Mucosa of stomach (tissue), 1 donor: ENCODE measurements at regions not wholly inside any gene's neighbourhood (a gene's known extent, or its start where the extent isn't known, plus 50 kb on each side); places are given as distances from the start of the nearest gene placed in this dataset.

Experiments
- H3K27me3 ChIP-seq: one replicate; pipeline ENCODE4 v1.7.0; 2013; ENCODE audit warnings: mild to moderate bottlenecking, low read length; ENCODE audit not compliant: control insufficient read depth, insufficient read depth
- H3K36me3 ChIP-seq: one replicate; pipeline ENCODE4 v1.7.0; 2013; ENCODE audit warnings: low read length; ENCODE audit not compliant: control insufficient read depth, insufficient read depth
- H3K4me1 ChIP-seq: one replicate; pipeline ENCODE4 v1.7.0; 2013; ENCODE audit warnings: mild to moderate bottlenecking, low read length; ENCODE audit not compliant: control insufficient read depth, insufficient read depth
- H3K4me3 ChIP-seq: one replicate; pipeline ENCODE4 v1.7.0; 2013; ENCODE audit warnings: low read length
- H3K9ac ChIP-seq: one replicate; pipeline ENCODE4 v1.7.0; 2013; ENCODE audit warnings: mild to moderate bottlenecking, low read length, moderate library complexity
- H3K9me3 ChIP-seq: one replicate; pipeline ENCODE4 v1.7.0; 2013; ENCODE audit warnings: mild to moderate bottlenecking, low read length, moderate library complexity; ENCODE audit not compliant: control insufficient read depth
- donor health status: Pancreatic carcinoma.

DNA sequence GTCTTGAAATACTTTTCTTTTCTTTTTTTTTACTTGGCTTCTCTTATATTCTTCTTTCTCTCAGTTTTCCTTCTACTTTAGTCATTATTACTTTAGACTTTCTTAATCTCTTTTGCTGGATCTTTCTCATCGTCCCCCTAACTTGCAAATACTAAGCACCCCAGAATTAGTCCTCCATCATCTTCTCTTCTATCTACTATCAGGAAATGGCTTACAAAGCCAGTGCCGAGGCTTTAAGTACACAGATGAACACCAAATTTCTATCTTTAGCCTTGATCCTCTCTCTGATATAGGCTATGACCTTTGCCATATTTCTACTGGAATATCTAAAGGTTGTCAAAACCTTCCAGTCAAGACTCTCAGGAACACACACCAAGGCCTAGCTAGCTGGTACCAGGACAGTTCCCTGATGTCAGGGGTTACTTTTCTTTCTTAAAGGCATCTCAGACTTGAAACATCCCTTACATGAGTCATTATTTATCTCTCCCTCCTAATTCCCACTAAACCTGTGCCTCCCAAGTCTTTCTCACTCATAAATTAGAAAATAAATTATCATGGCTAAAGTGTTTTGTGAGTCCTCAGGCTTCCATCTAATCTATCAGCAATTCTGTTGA, 278.6 kb upstream of the TCF21 start:
- Histone ChIP-seq H3K27me3 (no peaks in the 10 kb centered on the region), H3K9me3 (no peaks in the 10 kb centered on the region), H3K36me3 (no peaks in the 10 kb centered on the region), H3K4me1 (no peaks in the 10 kb centered on the region), H3K4me3 (no peak overlapping the region), H3K9ac (no peak overlapping the region)

DNA sequence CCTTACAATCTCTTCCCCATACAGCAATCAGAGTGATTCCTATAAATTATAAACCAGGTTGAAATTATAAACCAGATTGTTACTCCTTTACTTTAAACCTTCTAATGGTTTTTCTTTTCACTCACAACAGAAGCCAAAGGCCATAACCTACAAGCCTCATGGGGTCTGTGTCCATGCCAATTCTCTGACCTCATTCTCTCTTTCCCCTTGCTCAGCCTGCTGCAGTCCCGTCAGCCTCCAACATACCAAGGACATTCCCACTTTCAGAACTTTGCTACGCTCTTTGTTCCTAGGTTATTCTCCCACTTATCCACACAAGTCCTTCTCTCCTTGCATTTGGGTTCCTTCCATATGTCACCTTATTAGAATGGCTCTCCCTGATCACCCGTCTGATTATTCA, 277.9 kb upstream of the TCF21 start:
- no peak overlapping the region for H3K9ac ChIP-seq
- H3K27me3 ChIP-seq: no peaks in the 10 kb centered on the region
- H3K4me3 ChIP-seq: no peak overlapping the region
- H3K36me3 ChIP-seq: no peaks in the 10 kb centered on the region
- no peaks in the 10 kb centered on the region for H3K4me1 ChIP-seq
- H3K9me3 ChIP-seq: no peaks in the 10 kb centered on the region

DNA sequence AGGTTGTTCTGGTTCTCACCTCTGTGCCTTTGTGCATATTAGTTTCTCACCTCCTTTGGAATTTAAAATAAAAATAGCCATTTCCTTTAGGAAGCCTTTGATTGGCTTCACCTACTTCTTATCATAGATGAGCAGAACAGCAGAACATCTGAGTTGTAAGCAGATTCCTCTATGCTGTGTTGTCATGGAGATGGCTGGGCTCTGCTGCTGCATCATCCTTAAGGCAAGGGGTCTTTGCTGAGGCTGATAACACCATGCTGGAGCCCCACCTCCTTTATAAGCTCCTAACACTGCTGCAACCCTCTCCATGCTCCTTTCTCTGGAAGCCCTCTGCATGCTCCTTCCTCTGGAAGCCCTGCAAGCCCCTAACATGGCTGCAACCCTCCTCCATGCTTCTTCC, 276.5 kb upstream of the TCF21 start:
- H3K27me3 ChIP-seq: no peaks in the 10 kb centered on the region
- H3K4me3 ChIP-seq: no peak overlapping the region
- H3K4me1 ChIP-seq: no peaks in the 10 kb centered on the region
- no peaks in the 10 kb centered on the region for H3K9me3 ChIP-seq
- no peaks in the 10 kb centered on the region for H3K36me3 ChIP-seq
- H3K9ac ChIP-seq: no peak overlapping the region

DNA sequence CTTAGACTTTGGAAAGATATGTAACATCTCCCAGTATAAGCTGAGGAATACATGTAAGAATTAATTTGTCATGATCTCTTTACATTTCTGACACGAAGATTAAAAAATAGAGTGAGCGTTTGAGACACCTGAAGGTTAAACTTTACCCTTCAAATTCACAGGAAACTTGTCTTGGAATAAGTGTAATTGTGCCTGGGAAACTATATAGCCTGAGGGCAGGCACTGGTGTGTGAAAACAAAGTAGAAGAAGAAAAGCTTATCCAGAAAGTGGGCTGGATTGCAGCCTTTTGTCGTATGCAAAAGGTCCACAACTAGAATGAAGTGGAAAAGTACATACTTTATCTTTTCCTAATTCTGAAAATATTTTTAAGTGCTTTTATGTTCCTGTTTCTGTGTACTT, 275.7 kb upstream of the TCF21 start:
- H3K36me3 ChIP-seq: no peaks in the 10 kb centered on the region
- no peaks in the 10 kb centered on the region for H3K4me1 ChIP-seq
- H3K27me3 ChIP-seq: no peaks in the 10 kb centered on the region
- H3K4me3 ChIP-seq: no peak overlapping the region
- H3K9me3 ChIP-seq: no peaks in the 10 kb centered on the region
- H3K9ac ChIP-seq: no peak overlapping the region

- Histone ChIP-seq H3K36me3 (no peaks in the 10 kb centered on the region), H3K4me1 (no peaks in the 10 kb centered on the region), H3K9ac (no peak overlapping the region), H3K4me3 (no peak overlapping the region), H3K27me3 (no peaks in the 10 kb centered on the region), H3K9me3 (no peaks in the 10 kb centered on the region)
These were observed 267.2 kb upstream of the TCF21 start for GRCh38 chr6:133621751-133622150.

- Histone ChIP-seq H3K36me3 (no peaks in the 10 kb centered on the region), H3K9me3 (no peaks in the 10 kb centered on the region), H3K4me3 (no peak overlapping the region), H3K9ac (no peak overlapping the region), H3K27me3 (no peaks in the 10 kb centered on the region), H3K4me1 (no peaks in the 10 kb centered on the region)
These were observed 265.8 kb upstream of the TCF21 start for GRCh38 chr6:133623065-133623464.

- H3K4me3 ChIP-seq: no peak overlapping the region
- H3K9ac ChIP-seq: no peak overlapping the region
- no peaks in the 10 kb centered on the region for H3K36me3 ChIP-seq
These were observed 265.3 kb upstream of the TCF21 start for GRCh38 chr6:133623621-133624020.

DNA sequence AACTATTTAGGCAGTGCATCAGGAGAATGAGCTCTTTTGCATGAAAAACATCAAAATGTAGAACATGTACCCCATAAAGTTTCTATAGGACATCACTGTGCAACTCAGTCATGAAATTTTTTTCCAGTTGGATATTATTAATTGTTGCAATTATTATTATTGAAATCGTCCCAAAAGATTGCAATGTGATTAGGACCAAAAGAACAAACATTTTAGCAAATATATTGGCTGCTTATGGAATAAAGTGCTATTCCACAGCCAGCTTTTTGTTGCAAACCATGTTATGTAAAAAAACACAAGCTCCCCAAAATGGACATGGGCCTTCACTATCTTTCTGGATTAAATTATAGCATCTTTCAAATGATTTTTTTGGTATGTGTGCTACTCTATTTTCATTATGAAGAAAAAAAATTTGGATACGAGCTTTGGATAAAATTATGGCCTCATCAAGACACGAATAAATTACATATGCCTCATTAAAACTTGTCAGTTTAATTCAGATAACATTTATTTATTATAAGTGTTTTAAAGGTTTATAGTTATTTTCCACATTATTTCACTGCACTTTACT, 262.7 kb upstream of the TCF21 start:
- Histone ChIP-seq H3K36me3 (no peaks in the 10 kb centered on the region), H3K4me1 (no peaks in the 10 kb centered on the region), H3K4me3 (no peak overlapping the region), H3K9me3 (no peaks in the 10 kb centered on the region), H3K27me3 (no peaks in the 10 kb centered on the region), H3K9ac (no peak overlapping the region)

More at GRCh38 chr6:133623621-133624020, 265.3 kb upstream of the TCF21 start:
- H3K9me3 ChIP-seq: no peaks in the 10 kb centered on the region
- H3K4me1 ChIP-seq: no peaks in the 10 kb centered on the region
- H3K27me3 ChIP-seq: no peaks in the 10 kb centered on the region

DNA sequence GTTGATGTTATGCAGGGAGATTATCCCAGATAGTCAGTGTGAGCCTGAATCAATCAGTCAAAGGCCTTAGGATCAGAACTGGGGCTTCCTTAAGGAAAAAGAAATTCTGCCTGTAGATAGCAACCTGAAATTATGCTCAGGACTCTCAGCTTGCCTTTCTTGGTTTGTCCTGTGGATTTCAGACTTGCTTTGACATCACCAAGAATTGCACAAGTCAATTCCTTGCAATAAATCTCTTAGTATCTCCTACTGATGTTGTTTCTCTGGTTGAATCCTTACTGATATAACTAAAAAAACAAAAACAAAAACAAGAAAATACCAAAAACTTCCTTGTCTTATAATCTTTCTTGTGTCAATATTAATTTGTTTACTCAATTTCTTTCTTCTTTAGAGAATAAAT, 258.9 kb upstream of the TCF21 start:
- Histone ChIP-seq H3K27me3 (no peaks in the 10 kb centered on the region), H3K36me3 (no peaks in the 10 kb centered on the region), H3K4me1 (no peaks in the 10 kb centered on the region), H3K9ac (no peak overlapping the region), H3K9me3 (no peaks in the 10 kb centered on the region), H3K4me3 (no peak overlapping the region)

- H3K9ac ChIP-seq: no peak overlapping the region
- H3K9me3 ChIP-seq: no peaks in the 10 kb centered on the region
These were observed 258.3 kb upstream of the TCF21 start for GRCh38 chr6:133630651-133631050.

DNA sequence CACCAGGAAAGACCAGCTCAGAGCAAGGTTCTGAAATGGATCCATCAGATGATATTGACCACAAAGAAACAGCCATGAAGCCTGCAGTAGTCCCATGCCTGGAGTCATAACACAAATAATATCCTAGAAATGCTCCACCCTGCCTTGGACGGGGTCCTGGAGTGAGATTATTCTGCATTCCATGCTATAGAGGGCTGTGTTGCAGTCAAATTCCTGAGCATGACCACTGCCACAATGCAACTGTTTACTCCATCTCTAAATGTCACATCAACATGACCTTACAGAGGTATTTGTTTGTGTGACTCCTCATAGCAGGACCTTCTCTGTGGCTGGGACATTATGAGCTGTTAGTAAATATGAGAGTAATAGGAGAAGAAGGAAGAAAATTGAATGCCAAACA, 257.5 kb upstream of the TCF21 start:
- H3K36me3 ChIP-seq: no peaks in the 10 kb centered on the region
- H3K9me3 ChIP-seq: no peaks in the 10 kb centered on the region
- no peaks in the 10 kb centered on the region for H3K27me3 ChIP-seq
- no peak overlapping the region for H3K9ac ChIP-seq
- H3K4me1 ChIP-seq: no peaks in the 10 kb centered on the region
- no peak overlapping the region for H3K4me3 ChIP-seq

More at GRCh38 chr6:133630651-133631050, 258.3 kb upstream of the TCF21 start:
- no peak overlapping the region for H3K4me3 ChIP-seq
- no peaks in the 10 kb centered on the region for H3K36me3 ChIP-seq
- no peaks in the 10 kb centered on the region for H3K27me3 ChIP-seq
- H3K4me1 ChIP-seq: no peaks in the 10 kb centered on the region

DNA sequence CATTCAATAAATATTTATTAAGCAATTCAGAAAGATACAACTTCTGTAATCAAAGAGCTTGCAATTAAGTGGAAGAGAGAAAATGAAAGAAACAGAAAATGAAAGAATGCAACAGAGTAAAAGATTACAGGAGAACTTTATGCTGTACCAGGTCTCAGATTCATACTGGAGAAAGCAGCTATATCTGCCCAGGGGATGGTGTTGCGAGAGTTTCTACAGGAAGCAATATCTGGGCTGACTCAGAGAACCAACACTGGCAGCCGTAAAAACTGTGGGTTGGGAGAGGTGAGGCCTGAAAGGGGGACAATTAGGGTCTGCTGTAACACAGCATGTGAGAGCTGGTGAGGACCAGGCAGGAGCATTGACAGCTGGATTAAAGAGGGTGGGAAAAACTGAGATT, 256.7 kb upstream of the TCF21 start:
- Histone ChIP-seq H3K9me3 (no peaks in the 10 kb centered on the region), H3K4me3 (no peak overlapping the region), H3K4me1 (no peaks in the 10 kb centered on the region)

GRCh38 chr6:133632906-133633305, 256.0 kb upstream of the TCF21 start:
- Histone ChIP-seq H3K4me1 (no peaks in the 10 kb centered on the region), H3K36me3 (no peaks in the 10 kb centered on the region), H3K9ac (no peak overlapping the region), H3K4me3 (no peak overlapping the region), H3K27me3 (no peaks in the 10 kb centered on the region), H3K9me3 (no peaks in the 10 kb centered on the region)

More for the DNA sequence above, 256.7 kb upstream of the TCF21 start:
- Histone ChIP-seq H3K9ac (no peak overlapping the region), H3K27me3 (no peaks in the 10 kb centered on the region), H3K36me3 (no peaks in the 10 kb centered on the region)
